ENCODE measurements at regions not wholly inside any gene's neighbourhood (a gene's known extent, or its start where the extent isn't known, plus 50 kb on each side); places are given as distances from the start of the nearest gene placed in this dataset.

GRCh38 chr17:68197997-68198930, 49.6 kb upstream of the AMZ2 start:
- DNase-seq (ENCODE audit: insufficient read length, low spot score) (no peak), FAIRE-seq (no peak)
- TF ChIP-seq POU2F2 (IDR thresholded peaks at IDR 0.05; ENCODE audit: low read depth, low read length) (no peak), TAF1 (IDR thresholded peaks at IDR 0.05; ENCODE audit: low read depth, low read length) (no peak), POLR2AphosphoS5 (IDR thresholded peaks at IDR 0.05; ENCODE audit: low read depth, low read length) (no peak), POLR2A (IDR thresholded peaks at IDR 0.05; ENCODE audit: low read depth, low read length) (no peak), SPI1 (IDR thresholded peaks at IDR 0.05; ENCODE audit: low read depth, low read length) (no peak), PAX5 (IDR thresholded peaks at IDR 0.05; ENCODE audit: insufficient read depth, low read length, severe bottlenecking) (no peak)
